ENCODE measurements at regions not wholly inside any gene's neighbourhood (a gene's known extent, or its start where the extent isn't known, plus 50 kb on each side); places are given as distances from the start of the nearest gene placed in this dataset.
A peak's percentile ranks its signal among the peaks of the same experiment; 100 is the strongest.

DNA sequence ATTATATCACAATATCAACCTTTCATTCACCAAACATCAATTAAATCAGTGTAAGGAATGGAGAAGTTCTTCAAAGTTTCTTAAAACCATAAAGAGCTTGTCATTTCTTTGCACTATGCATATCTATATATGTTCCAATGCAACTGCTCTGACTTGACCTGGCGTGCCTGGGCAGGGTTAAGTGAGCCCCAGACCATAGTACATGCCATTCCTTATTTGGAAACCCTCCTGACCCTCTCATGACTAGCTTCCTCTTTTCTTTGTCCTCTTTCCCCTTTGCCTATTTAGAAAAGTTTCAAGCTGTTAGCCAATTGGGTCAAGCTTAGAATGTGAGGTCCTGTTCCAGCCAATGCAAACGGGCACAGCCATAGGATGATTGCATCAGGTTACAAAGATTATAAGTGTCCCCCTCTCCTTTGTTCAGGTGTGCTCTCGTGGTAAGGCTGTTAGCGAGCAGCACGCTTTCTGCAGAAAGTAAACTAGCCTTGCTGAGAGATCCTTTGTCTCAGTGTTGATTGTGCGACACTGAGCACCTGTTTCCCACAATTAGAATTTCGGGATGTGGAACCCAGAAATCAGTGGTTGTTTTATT lies 78.2 kb upstream of the UXS1 start:
- TF ChIP-seq POLR2A (IDR thresholded peaks at IDR 0.05) (no peak), POLR2AphosphoS5 (IDR thresholded peaks at IDR 0.05) (peak in 1 of 3 donors; percentile 39)

Measured in spleen (tissue), 3 donors.